MM.1S (cell line): ENCODE measurements at regions not wholly inside any gene's neighbourhood (a gene's known extent, or its start where the extent isn't known, plus 50 kb on each side); places are given as distances from the start of the nearest gene placed in this dataset.

Source experiments
- DNase-seq: peaks from one replicate; pipeline ENCODE4 v3.0.0-alpha.2; 2015
- H2AFZ ChIP-seq: fragments of 300-600 bp; sonication (generic); 2 replicates; pipeline ENCODE4 v1.6.0; 2016; ENCODE audit warnings: antibody characterized with exemption, low read length
- H3F3A ChIP-seq: fragments of 300-600 bp; sonication (generic); 2 replicates; pipeline ENCODE4 v1.6.1; 2016; ENCODE audit warnings: mild to moderate bottlenecking, antibody characterized with exemption, low read length, moderate library complexity, mixed read lengths; ENCODE audit not compliant: insufficient read depth
- H3K27ac ChIP-seq: fragments of 300-600 bp; sonication (generic); 2 replicates; pipeline ENCODE4 v1.5.1; 2016; ENCODE audit warnings: mild to moderate bottlenecking, low read length
- H3K27me3 ChIP-seq: fragments of 300-600 bp; sonication (generic); replicated peaks from 2 replicates; pipeline ENCODE4 v1.6.0; 2016; ENCODE audit warnings: low read length; ENCODE audit not compliant: insufficient read depth
- H3K36me3 ChIP-seq: fragments of 300-600 bp; sonication (generic); replicated peaks from 2 replicates; pipeline ENCODE4 v1.6.1; 2016; ENCODE audit warnings: mild to moderate bottlenecking, low read length, mixed read lengths; ENCODE audit not compliant: insufficient read depth
- H3K4me1 ChIP-seq: fragments of 300-600 bp; sonication (generic); 2 replicates; pipeline ENCODE4 v1.6.1; 2016; ENCODE audit warnings: low read length, mixed read lengths
- H3K4me2 ChIP-seq: fragments of 300-600 bp; sonication (generic); 2 replicates; pipeline ENCODE4 v1.6.0; 2016; ENCODE audit warnings: low read depth, low read length
- H3K4me3 ChIP-seq: fragments of 300-600 bp; sonication (generic); 2 replicates; pipeline ENCODE4 v1.5.1; 2016; ENCODE audit warnings: low read length, mixed read lengths
- H3K79me2 ChIP-seq: fragments of 300-600 bp; sonication (generic); 2 replicates; pipeline ENCODE4 v1.6.1; 2016; ENCODE audit warnings: mixed run types, low read length, mixed read lengths
- H3K9ac ChIP-seq: fragments of 300-600 bp; sonication (generic); 2 replicates; pipeline ENCODE4 v1.6.1; 2016; ENCODE audit warnings: low read length, mixed read lengths
- H3K9me2 ChIP-seq: fragments of 300-600 bp; sonication (generic); replicated peaks from 2 replicates; pipeline ENCODE4 v1.6.1; 2016; ENCODE audit warnings: mild to moderate bottlenecking, low read length, mixed read lengths; ENCODE audit not compliant: insufficient read depth
- H3K9me3 ChIP-seq: fragments of 300-600 bp; sonication (generic); replicated peaks from 2 replicates; pipeline ENCODE4 v1.6.1; 2016; ENCODE audit warnings: mild to moderate bottlenecking, low read length, mixed read lengths; ENCODE audit not compliant: insufficient read depth
- H4K20me1 ChIP-seq: fragments of 300-600 bp; sonication (generic); 2 replicates; pipeline ENCODE4 v1.6.1; 2016; ENCODE audit warnings: mild to moderate bottlenecking, low read length, moderate library complexity, mixed read lengths; ENCODE audit not compliant: insufficient read depth
- CTCF ChIP-seq: fragments of 300-600 bp; sonication (generic); IDR thresholded peaks from 2 replicates; pipeline ENCODE4 v1.5.1; 2016; ENCODE audit warnings: antibody characterized with exemption, low read length, mixed read lengths
- EZH2 ChIP-seq: fragments of 300-600 bp; sonication (generic); optimal IDR thresholded peaks from 2 replicates; pipeline ENCODE3; 2017; ENCODE audit warnings: low read depth, mild to moderate bottlenecking, antibody characterized with exemption, low read length, mixed read lengths
- EZH2phosphoT487 ChIP-seq: fragments of 300-600 bp; sonication (generic); IDR thresholded peaks from 2 replicates; pipeline ENCODE4 v1.6.1; 2018; ENCODE audit warnings: antibody characterized with exemption, low read length

GRCh38 chr20:40467067-40467466 lies 222.0 kb downstream of the MAFB start:
- Histone ChIP-seq H2AFZ (no peak overlapping the region), H3F3A (no peaks in the 10 kb centered on the region), H3K4me3 (no peak overlapping the region), H3K79me2 (no peaks in the 10 kb centered on the region), H3K36me3 (no peaks in the 10 kb centered on the region), H3K9me3 (no peaks in the 10 kb centered on the region), H3K4me2 (no peak overlapping the region), H3K9me2 (no peaks in the 10 kb centered on the region), H4K20me1 (no peaks in the 10 kb centered on the region), H3K27ac (no peak overlapping the region), H3K9ac (no peak overlapping the region), H3K4me1 (no peaks in the 10 kb centered on the region), H3K27me3 (no peaks in the 10 kb centered on the region)
- DNase-seq: no peak
- TF ChIP-seq EZH2phosphoT487: no peak
- TF ChIP-seq CTCF: no peak
- no peak for TF ChIP-seq EZH2

GRCh38 chr20:40464731-40465208 lies 224.3 kb downstream of the MAFB start:
- Histone ChIP-seq H3K36me3 (no peaks in the 10 kb centered on the region), H3K27ac (no peak overlapping the region), H3K4me1 (no peaks in the 10 kb centered on the region), H3F3A (no peaks in the 10 kb centered on the region), H2AFZ (no peak overlapping the region), H3K9me2 (no peaks in the 10 kb centered on the region), H3K4me2 (no peak overlapping the region), H4K20me1 (no peaks in the 10 kb centered on the region), H3K4me3 (no peak overlapping the region), H3K9ac (no peak overlapping the region), H3K79me2 (no peaks in the 10 kb centered on the region), H3K27me3 (no peaks in the 10 kb centered on the region), H3K9me3 (no peaks in the 10 kb centered on the region)
- no peak for DNase-seq
- TF ChIP-seq EZH2: no peak
- TF ChIP-seq EZH2phosphoT487: no peak
- no peak for TF ChIP-seq CTCF

GRCh38 chr20:40463171-40463570 lies 225.9 kb downstream of the MAFB start:
- no peak overlapping the region for H2AFZ ChIP-seq
- H3F3A ChIP-seq: no peaks in the 10 kb centered on the region
- H3K36me3 ChIP-seq: no peaks in the 10 kb centered on the region
- H3K4me2 ChIP-seq: no peak overlapping the region
- H3K27me3 ChIP-seq: no peaks in the 10 kb centered on the region
- no peaks in the 10 kb centered on the region for H3K79me2 ChIP-seq
- no peak overlapping the region for H3K4me3 ChIP-seq
- no peak for DNase-seq
- TF ChIP-seq EZH2: no peak
- TF ChIP-seq CTCF: no peak
- TF ChIP-seq EZH2phosphoT487: no peak
- H4K20me1 ChIP-seq: no peaks in the 10 kb centered on the region
- no peak overlapping the region for H3K27ac ChIP-seq
- no peak overlapping the region for H3K9ac ChIP-seq
- no peaks in the 10 kb centered on the region for H3K9me3 ChIP-seq
- H3K9me2 ChIP-seq: no peaks in the 10 kb centered on the region
- no peaks in the 10 kb centered on the region for H3K4me1 ChIP-seq
